GM18873 (cell line): ENCODE measurements at regions not wholly inside any gene's neighbourhood (a gene's known extent, or its start where the extent isn't known, plus 50 kb on each side); places are given as distances from the start of the nearest gene placed in this dataset.

Source experiments
- ATAC-seq: cut with Tn5 transposase; IDR thresholded peaks from one replicate; pipeline ENCODE4 v1.9.1; 2021; ENCODE audit warnings: mild to moderate bottlenecking, moderate library complexity, moderate number of reproducible peaks; ENCODE audit not compliant: unreplicated experiment, low FRiP score

DNA sequence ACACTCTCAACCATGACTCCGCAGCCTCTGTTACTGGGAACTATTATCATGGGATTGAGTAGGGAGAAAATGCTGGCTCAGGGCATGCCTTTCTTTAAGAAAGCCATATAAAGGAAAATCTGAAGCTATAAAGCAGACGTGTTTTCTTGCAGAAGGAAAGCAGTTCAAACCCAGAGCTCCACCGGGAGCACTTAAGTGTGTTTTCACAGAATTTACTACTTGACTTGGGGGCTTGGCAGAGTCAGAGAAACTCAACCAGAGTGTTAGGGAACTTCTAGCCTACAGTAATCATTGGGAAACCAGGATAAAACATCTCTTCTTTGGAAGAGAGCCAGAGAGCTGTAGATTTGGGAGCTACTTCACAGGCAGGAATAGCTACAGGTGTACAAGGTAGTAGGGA is 283.4 kb upstream of the ADRA1B start:
- no peak for ATAC-seq

DNA sequence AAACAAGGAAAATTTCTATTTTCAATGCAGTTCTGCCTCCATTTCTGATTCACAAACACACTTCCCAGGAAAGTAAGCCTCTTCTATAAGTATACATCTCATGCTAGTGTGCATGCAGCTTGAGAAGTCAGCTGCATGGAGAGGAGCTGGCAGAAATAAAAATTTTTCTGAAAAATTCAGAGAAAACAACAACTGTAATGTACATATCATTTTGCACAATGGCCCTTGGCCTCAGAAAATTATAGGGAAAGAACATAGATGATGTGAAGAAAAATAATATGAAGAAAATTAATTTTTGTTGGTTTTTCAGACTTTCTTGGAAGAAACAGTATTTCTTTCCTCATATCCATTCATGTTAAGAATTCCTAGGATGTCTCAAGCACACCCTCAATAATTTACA is 277.8 kb upstream of the ADRA1B start:
- ATAC-seq: no peak

DNA sequence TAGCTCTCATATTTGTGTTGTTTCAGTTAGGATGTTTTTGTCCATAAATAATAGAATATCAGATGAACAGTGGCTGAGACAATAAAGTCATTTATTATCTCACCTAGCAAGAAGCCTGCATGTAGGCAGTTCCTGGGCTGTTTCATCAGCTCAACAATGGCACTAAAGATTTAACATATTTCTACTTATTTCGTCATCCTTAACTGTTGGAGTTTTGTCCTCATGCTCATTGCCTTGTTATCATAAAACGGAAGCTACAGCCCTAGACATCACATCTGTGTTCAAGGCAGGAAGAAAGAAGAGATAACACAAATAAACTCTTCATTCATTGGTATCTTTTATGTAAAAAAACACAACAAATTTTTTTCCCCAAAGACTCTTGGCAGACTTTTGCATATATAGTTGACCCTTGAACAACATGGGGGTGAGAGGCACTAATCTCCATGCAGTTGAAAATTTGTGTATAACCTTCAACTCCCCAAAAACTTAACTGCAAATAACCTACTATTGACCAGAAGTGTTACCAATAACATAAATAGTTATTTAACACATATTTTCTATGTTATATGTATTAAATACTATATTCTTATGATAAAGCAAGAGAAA is 277.2 kb upstream of the ADRA1B start:
- ATAC-seq: no peak

- ATAC-seq: no peak
Measured at GRCh38 chr5:159639590-159639989, 276.7 kb upstream of the ADRA1B start.

DNA sequence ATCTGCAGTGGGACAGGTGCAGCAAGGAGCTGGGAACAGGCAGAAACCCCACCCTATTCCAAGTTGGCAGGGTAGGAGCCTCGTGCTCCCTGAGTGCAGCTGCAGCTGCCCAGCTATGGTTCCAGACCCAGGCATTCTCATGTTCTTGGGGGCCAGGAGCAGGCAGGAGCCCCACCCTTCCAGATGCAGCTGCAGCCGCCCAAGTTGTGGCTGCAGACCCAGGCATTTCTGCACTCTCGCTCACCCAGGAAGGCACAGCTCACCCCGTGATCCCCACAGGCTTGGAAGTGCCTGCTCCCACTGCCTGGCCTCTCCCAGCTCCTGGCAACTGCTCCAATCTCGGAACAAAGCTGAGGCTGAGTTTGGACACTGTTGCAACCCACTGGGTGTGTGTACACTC is 275.8 kb upstream of the ADRA1B start:
- no peak for ATAC-seq

DNA sequence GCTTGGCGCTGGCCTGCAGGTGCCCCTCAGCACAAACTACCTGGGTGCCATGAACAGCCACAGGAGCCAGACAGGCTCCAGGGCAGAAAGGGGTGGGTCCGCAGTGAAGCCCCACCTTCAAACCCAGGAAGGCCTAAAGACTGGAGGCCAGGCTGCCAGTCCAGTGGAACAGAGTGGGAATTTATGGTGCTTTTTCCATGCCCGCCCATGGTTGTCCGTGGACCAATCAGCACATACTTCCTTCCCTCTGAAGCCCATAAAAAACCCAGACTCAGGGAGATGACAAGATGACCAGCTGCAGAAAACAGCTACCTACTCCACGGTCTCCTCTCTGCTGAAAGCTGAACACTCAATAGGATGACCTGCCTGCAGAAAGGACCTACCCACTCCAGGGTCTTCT is 275.4 kb upstream of the ADRA1B start:
- no peak for ATAC-seq

DNA sequence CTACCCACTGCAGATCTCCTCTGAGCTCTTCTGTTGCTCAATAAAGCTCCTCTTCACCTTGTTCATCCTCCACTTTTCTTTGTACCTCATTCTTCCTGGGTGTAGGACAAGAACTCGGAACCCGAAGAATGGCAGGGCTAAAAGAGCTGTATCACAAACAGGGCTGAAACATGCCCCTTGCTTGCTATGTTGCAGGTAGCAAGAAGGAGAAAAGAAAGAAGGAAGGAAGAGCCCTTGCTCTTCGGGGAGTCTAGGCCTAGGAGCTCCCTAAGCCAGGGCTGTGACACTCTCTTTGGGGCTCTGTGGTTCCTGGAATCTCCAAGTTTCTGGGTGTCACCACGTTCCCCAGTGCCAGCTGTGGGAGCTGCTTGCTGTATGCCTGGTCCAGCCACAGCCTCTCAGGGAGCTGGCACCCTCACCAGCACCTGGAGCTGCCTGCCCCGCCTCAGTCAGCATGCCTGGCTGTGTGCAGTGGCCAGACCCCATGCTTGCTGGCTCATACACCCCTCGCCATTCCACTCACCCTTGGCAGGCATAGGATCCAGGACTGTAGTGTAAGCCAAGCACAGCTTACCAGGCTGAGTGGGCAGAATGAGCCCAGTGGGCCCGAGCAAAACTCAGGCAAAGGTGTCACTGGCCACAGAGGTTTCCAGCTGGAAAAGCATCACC is 274.8 kb upstream of the ADRA1B start:
- no peak for ATAC-seq

DNA sequence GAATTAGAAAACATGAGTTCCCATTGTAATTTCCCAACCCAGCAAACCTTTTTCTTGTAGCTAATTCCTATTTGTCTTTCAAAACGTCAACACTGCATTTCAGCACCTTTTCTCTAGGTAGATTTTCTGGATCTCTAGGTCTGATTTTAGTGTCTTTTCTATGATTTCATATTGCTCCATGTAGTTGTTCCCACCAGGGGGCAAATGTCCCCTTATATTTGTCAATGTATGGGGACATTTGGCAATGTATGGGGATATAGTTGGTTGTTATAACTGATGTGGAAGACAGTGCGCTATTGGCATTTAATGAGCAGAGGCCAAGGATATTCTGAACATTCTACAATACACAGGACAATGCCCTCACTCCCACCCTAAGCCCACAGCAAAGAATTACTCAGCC is 273.9 kb upstream of the ADRA1B start:
- ATAC-seq: no peak

- ATAC-seq: no peak
Measured at GRCh38 chr5:159644053-159644452, 272.2 kb upstream of the ADRA1B start.

GRCh38 chr5:159645179-159645846 is 271.0 kb upstream of the ADRA1B start:
- no peak for ATAC-seq

- ATAC-seq: no peak
Measured at GRCh38 chr5:159650803-159651202, 265.5 kb upstream of the ADRA1B start.

DNA sequence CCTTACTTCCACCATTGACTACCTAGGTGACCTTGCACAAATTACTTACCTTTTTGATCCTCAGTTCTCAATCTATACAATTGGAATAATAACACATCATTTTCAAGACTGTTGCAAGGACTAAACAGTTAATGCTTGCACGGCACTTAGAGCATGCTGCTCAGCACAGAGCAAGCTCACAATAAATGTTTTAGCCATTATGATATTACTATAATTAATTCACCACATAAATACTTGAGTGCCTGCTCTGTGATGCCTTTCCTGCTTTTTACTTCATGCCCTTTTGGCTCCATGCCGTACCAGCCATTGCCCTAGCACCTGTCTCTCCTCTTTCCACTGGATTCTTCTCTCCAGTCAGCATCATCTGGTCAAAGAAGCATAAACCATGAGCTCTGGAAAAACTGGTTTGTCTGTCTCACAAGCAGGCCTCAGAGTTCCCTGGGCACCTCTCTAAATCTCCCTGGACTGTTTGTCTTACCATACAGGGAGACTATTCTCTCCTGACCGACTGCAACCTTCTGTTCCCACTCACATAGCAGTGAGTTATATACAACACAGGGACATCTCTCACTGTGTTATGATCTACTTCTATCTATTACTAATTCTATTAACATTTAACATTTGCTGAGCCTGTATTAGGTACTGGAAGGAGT is 260.4 kb upstream of the ADRA1B start:
- ATAC-seq: no peak

GRCh38 chr5:159657298-159657697 is 259.0 kb upstream of the ADRA1B start:
- no peak for ATAC-seq

GRCh38 chr5:159657771-159658170 is 258.5 kb upstream of the ADRA1B start:
- no peak for ATAC-seq

- no peak for ATAC-seq
Measured at GRCh38 chr5:159658266-159658925, 257.9 kb upstream of the ADRA1B start.

DNA sequence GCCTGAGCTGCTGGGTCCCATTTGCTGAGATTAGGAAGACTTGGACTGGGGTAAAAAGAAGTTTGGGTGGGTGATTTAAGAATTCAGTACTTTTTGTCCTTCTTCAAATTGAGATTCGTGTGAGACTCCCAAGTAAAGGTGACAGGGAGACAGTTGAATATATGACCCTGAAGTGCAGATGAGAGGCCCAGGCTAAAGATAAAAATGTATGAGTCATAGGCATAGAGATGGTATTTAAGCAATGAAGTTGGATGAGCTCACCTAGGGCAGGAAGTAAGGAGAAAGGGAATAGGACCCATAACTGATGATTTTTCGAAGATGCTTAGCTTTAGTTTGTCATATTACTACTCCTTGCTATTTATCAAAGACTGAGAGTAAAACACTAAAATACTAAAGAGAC is 255.9 kb upstream of the ADRA1B start:
- ATAC-seq: no peak

- ATAC-seq: no peak
Measured at GRCh38 chr5:159663986-159664385, 252.3 kb upstream of the ADRA1B start.

DNA sequence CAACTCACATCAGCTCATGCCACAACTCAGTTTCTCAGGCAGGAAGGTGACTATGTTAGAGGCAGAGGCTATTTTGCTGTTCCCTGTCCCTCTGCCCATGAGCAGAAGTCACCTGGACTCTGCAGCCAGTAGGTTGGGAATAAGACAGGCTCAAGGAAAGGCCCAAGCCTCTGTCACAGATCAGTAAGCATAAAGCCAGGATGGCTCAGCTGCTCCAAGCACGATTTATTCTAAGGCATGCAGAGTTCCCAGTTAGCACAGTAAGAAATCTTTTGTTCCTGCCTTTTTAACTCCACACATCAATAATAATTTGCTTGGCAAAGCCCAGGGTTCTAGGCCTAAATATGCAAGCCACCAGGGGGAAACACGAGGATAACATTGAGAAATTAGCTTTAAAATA is 249.0 kb upstream of the ADRA1B start:
- ATAC-seq: no peak

DNA sequence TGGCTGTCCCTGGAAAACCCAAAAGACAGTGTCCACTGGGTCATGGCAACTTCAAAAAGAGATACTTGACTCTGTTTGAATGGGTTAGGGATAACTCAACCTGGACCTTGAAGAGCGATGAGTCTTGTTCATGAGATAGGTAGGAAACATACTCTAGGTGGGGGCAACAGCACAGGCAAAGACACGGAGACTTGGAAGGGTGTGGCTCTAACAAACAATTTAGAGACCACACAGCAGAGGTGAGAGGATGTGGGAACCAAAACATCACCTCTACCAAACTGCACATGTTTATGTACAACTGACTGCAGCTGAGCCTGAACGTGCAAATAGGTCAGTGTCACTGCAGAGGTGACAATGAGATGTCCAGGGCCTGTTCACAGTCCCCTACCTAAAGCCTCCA is 247.7 kb upstream of the ADRA1B start:
- no peak for ATAC-seq

- no peak for ATAC-seq
Measured at GRCh38 chr5:159669559-159669958, 246.7 kb upstream of the ADRA1B start.

- no peak for ATAC-seq
Measured at GRCh38 chr5:159671886-159672285, 244.4 kb upstream of the ADRA1B start.
